Fibroblast of lung (primary cell): ENCODE measurements at regions not wholly inside any gene's neighbourhood (a gene's known extent, or its start where the extent isn't known, plus 50 kb on each side); places are given as distances from the start of the nearest gene placed in this dataset.

Source experiments
- DNase-seq, 2 donors: peaks; one replicate each; pipeline versions ENCODE4 v3.0.0 to v3.0.0-alpha.2; 2010; ENCODE audit warnings: low read depth in 2 of 2
- H2AFZ ChIP-seq: 2 replicates; pipeline ENCODE4 v1.5.1; 2012; ENCODE audit warnings: low read length, control low read depth, inconsistent platforms
- H3K27ac ChIP-seq: 2 replicates; pipeline ENCODE4 v1.5.1; 2011; ENCODE audit warnings: low read length, control low read depth; ENCODE audit not compliant: insufficient read depth
- H3K27me3 ChIP-seq: 2 replicates; pipeline ENCODE4 v1.5.1; 2011; ENCODE audit warnings: mild to moderate bottlenecking, low read length; ENCODE audit not compliant: control insufficient read depth, insufficient read depth
- H3K36me3 ChIP-seq: 2 replicates; pipeline ENCODE4 v1.5.1; 2011; ENCODE audit warnings: low read length; ENCODE audit not compliant: control insufficient read depth, insufficient read depth
- H3K4me1 ChIP-seq: 2 replicates; pipeline ENCODE4 v1.5.1; 2011; ENCODE audit warnings: low read length; ENCODE audit not compliant: control insufficient read depth, insufficient read depth; ENCODE audit errors: extremely low read depth
- H3K4me2 ChIP-seq: 2 replicates; pipeline ENCODE4 v1.5.1; 2011; ENCODE audit warnings: low read length, control low read depth; ENCODE audit not compliant: insufficient read depth; ENCODE audit errors: extremely low read depth
- H3K4me3 ChIP-seq, 4 experiments: fragments of 200-600 bp in 1 of 4; sonication (generic) in 1 of 4; replicated peaks in 1 of 4; 2 replicates each; pipeline ENCODE4 v1.5.1; 2011 to 2016; ENCODE audit warnings: low read length in 4 of 4, low read depth in 3 of 4, mild to moderate bottlenecking in 3 of 4, control low read depth in 2 of 4, inconsistent platforms in 1 of 4, mixed read lengths in 1 of 4; ENCODE audit not compliant: insufficient read depth in 1 of 4; ENCODE audit errors: control extremely low read depth in 1 of 4
- H3K79me2 ChIP-seq: 2 replicates; pipeline ENCODE4 v1.5.1; 2012; ENCODE audit warnings: mild to moderate bottlenecking, low read length, inconsistent platforms; ENCODE audit not compliant: control insufficient read depth, insufficient read depth
- H3K9ac ChIP-seq: 2 replicates; pipeline ENCODE4 v1.5.1; 2011; ENCODE audit warnings: mild to moderate bottlenecking, low read length, control low read depth; ENCODE audit not compliant: insufficient read depth
- H3K9me3 ChIP-seq: 2 replicates; pipeline ENCODE4 v1.5.1; 2012; ENCODE audit warnings: low read depth, low read length; ENCODE audit not compliant: control insufficient read depth, insufficient read depth
- H4K20me1 ChIP-seq: 2 replicates; pipeline ENCODE4 v1.5.1; 2011; ENCODE audit warnings: low read length; ENCODE audit not compliant: control insufficient read depth, insufficient read depth; ENCODE audit errors: extremely low read depth
- CTCF ChIP-seq, 2 donors: IDR thresholded peaks in 1 of 2; conservative IDR thresholded peaks in 1 of 2; 1 replicate in 1 of 2; 2 replicates in 1 of 2; pipeline ENCODE4 v1.5.1; 2011 to 2012; ENCODE audit warnings: low read length in 2 of 2, control low read depth in 1 of 2, inconsistent platforms in 1 of 2, low read depth in 1 of 2, mild to moderate bottlenecking in 1 of 2
- EZH2 ChIP-seq: IDR thresholded peaks from 2 replicates; pipeline ENCODE4 v1.5.1; 2012; ENCODE audit warnings: low read length, control low read depth, mild to moderate bottlenecking; ENCODE audit errors: missing control alignments

GRCh38 chr21:28752131-28752530 lies 240.5 kb downstream of the LTN1 start:
- H3K4me3 ChIP-seq, result no peak overlapping the region
- no peak overlapping the region for H3K27ac ChIP-seq
- H3K27me3 ChIP-seq, result no peaks in the 10 kb centered on the region
- H3K9me3 ChIP-seq, result no peaks in the 10 kb centered on the region
- no peaks in the 10 kb centered on the region for H4K20me1 ChIP-seq
- H3K79me2 ChIP-seq, result no peaks in the 10 kb centered on the region
- no peak overlapping the region for H2AFZ ChIP-seq
- DNase-seq, result no peak
- peaks cover 16% of the 10 kb centered on the region for H3K4me1 ChIP-seq
- no peak for TF ChIP-seq CTCF (conservative IDR thresholded peaks at IDR 0.05 in 1 of 2, IDR thresholded peaks at IDR 0.05 in 1 of 2; ENCODE audit: low read depth in 1 of 2, low read length in 2 of 2)
- TF ChIP-seq EZH2, result no peak
- no peaks in the 10 kb centered on the region for H3K36me3 ChIP-seq
- no peak overlapping the region for H3K9ac ChIP-seq
- H3K4me2 ChIP-seq, result no peak overlapping the region

- DNase-seq, result peak in 1 of 2 donors; percentile 64
- no peaks in the 10 kb centered on the region for H3K27me3 ChIP-seq
- no peak overlapping the region for H3K4me3 ChIP-seq
- no peak overlapping the region for H3K27ac ChIP-seq
- H3K9me3 ChIP-seq, result no peaks in the 10 kb centered on the region
- H3K36me3 ChIP-seq, result no peaks in the 10 kb centered on the region
- no peak overlapping the region for H2AFZ ChIP-seq
- H3K4me2 ChIP-seq, result no peak overlapping the region
- H4K20me1 ChIP-seq, result no peaks in the 10 kb centered on the region
- TF ChIP-seq CTCF (conservative IDR thresholded peaks at IDR 0.05 in 1 of 2, IDR thresholded peaks at IDR 0.05 in 1 of 2; ENCODE audit: low read depth in 1 of 2, low read length in 2 of 2), result no peak
- TF ChIP-seq EZH2, result no peak
- no peaks in the 10 kb centered on the region for H3K79me2 ChIP-seq
- H3K9ac ChIP-seq, result no peak overlapping the region
- H3K4me1 ChIP-seq, result peaks cover 16% of the 10 kb centered on the region
Observed at GRCh38 chr21:28751176-28751575, 241.5 kb downstream of the LTN1 start.

GRCh38 chr21:28750565-28750964 lies 242.1 kb downstream of the LTN1 start:
- no peaks in the 10 kb centered on the region for H4K20me1 ChIP-seq
- H3K36me3 ChIP-seq, result no peaks in the 10 kb centered on the region
- no peak overlapping the region for H3K9ac ChIP-seq
- no peaks in the 10 kb centered on the region for H3K27me3 ChIP-seq
- H3K4me1 ChIP-seq, result peaks cover 15% of the 10 kb centered on the region
- TF ChIP-seq CTCF (conservative IDR thresholded peaks at IDR 0.05 in 1 of 2, IDR thresholded peaks at IDR 0.05 in 1 of 2; ENCODE audit: low read depth in 1 of 2, low read length in 2 of 2) (no peak), EZH2 (no peak)
- H3K4me3 ChIP-seq, result no peak overlapping the region
- DNase-seq, result no peak
- H3K27ac ChIP-seq, result no peak overlapping the region
- no peak overlapping the region for H3K4me2 ChIP-seq
- H2AFZ ChIP-seq, result no peak overlapping the region
- no peaks in the 10 kb centered on the region for H3K9me3 ChIP-seq
- H3K79me2 ChIP-seq, result no peaks in the 10 kb centered on the region
